H1 (cell line): ENCODE measurements at regions not wholly inside any gene's neighbourhood (a gene's known extent, or its start where the extent isn't known, plus 50 kb on each side); places are given as distances from the start of the nearest gene placed in this dataset.

ENCODE experiments used
- BCL11A ChIP-seq, 2 experiments: IDR thresholded peaks; one replicate each; pipeline ENCODE4 v1.6.1; 2011; ENCODE audit warnings: low read depth in 2 of 2, low read length in 2 of 2, mild to moderate bottlenecking in 2 of 2
- CEBPB ChIP-seq: IDR thresholded peaks from 2 replicates; pipeline ENCODE4 v1.6.1; 2012; ENCODE audit warnings: low read depth, low read length
- CHD2 ChIP-seq: IDR thresholded peaks from 2 replicates; pipeline ENCODE4 v1.6.1; 2012; ENCODE audit warnings: low read length, improper control_type of control experiment
- CHD7 ChIP-seq: fragments of 300-600 bp; sonication (generic); IDR thresholded peaks from 2 replicates; pipeline ENCODE4 v1.7.1; 2012; ENCODE audit warnings: low read length, moderate library complexity, mild to moderate bottlenecking, inconsistent platforms; ENCODE audit not compliant: insufficient replicate concordance
- EGR1 ChIP-seq: IDR thresholded peaks from 2 replicates; pipeline ENCODE4 v1.6.1; 2011; ENCODE audit warnings: low read depth, low read length, borderline replicate concordance
- FOSL1 ChIP-seq: IDR thresholded peaks from 2 replicates; pipeline ENCODE4 v1.6.1; 2011; ENCODE audit warnings: mild to moderate bottlenecking, low read depth, low read length, moderate library complexity; ENCODE audit not compliant: insufficient read depth
- HDAC2 ChIP-seq, 2 experiments: fragments of 300-600 bp in 1 of 2; sonication (generic) in 1 of 2; IDR thresholded peaks; 2 replicates each; pipeline ENCODE4 v1.6.1; 2011 to 2012; ENCODE audit warnings: low read depth in 2 of 2, low read length in 2 of 2, mild to moderate bottlenecking in 2 of 2, moderate library complexity in 2 of 2, borderline replicate concordance in 1 of 2, inconsistent platforms in 1 of 2
- POLR2AphosphoS5 ChIP-seq: IDR thresholded peaks from 2 replicates; pipeline ENCODE4 v1.6.1; 2011; ENCODE audit warnings: low read depth, low read length
- POU5F1 ChIP-seq: IDR thresholded peaks from 2 replicates; pipeline ENCODE4 v1.6.1; 2011; ENCODE audit warnings: low read depth, mild to moderate bottlenecking, low read length, moderate library complexity
- SP1 ChIP-seq: IDR thresholded peaks from 2 replicates; pipeline ENCODE4 v1.6.1; 2011; ENCODE audit warnings: low read depth, low read length
- SP2 ChIP-seq: IDR thresholded peaks from 2 replicates; pipeline ENCODE4 v1.6.1; 2012; ENCODE audit warnings: mild to moderate bottlenecking, low read length, inconsistent platforms
- ZNF274 ChIP-seq: IDR thresholded peaks from 2 replicates; pipeline ENCODE4 v1.7.0; 2012; ENCODE audit warnings: low read length, borderline replicate concordance; ENCODE audit errors: extremely low read depth

GRCh38 chr5:23440703-23441102, 66.7 kb upstream of the PRDM9 start (continued):
- TF ChIP-seq CHD7 (no peak), CEBPB (no peak), POU5F1 (no peak), HDAC2 (IDR thresholded peaks at IDR 0.05; ENCODE audit: borderline replicate concordance in 1 of 2, low read depth in 2 of 2, low read length in 2 of 2) (no peak), FOSL1 (no peak), BCL11A (IDR thresholded peaks at IDR 0.05; ENCODE audit: low read depth in 2 of 2, low read length in 2 of 2) (no peak), EGR1 (no peak), POLR2AphosphoS5 (no peak), ZNF274 (no peak), SP2 (no peak), SP1 (no peak), CHD2 (no peak)
